KMS-11 (cell line): ENCODE measurements at regions not wholly inside any gene's neighbourhood (a gene's known extent, or its start where the extent isn't known, plus 50 kb on each side); places are given as distances from the start of the nearest gene placed in this dataset.

ENCODE experiments used
- H2AFZ ChIP-seq: fragments of 200-600 bp; sonication (generic); 2 replicates; pipeline ENCODE4 v1.6.1; 2016; ENCODE audit warnings: antibody characterized with exemption, mixed run types, low read depth
- H3K27ac ChIP-seq: fragments of 200-600 bp; sonication (generic); 2 replicates; pipeline ENCODE4 v1.6.1; 2016; ENCODE audit warnings: mild to moderate bottlenecking, mixed run types
- H3K27me3 ChIP-seq: fragments of 200-600 bp; sonication (generic); 2 replicates; pipeline ENCODE4 v1.6.1; 2017; ENCODE audit warnings: mild to moderate bottlenecking, low read depth, mixed run types, moderate library complexity; ENCODE audit not compliant: insufficient read depth
- H3K36me3 ChIP-seq: fragments of 200-600 bp; sonication (generic); 2 replicates; pipeline ENCODE4 v1.6.1; 2017; ENCODE audit warnings: mild to moderate bottlenecking, mixed run types; ENCODE audit not compliant: insufficient read depth
- H3K4me1 ChIP-seq: fragments of 200-600 bp; sonication (generic); 2 replicates; pipeline ENCODE4 v1.6.1; 2016; ENCODE audit warnings: mild to moderate bottlenecking, low read depth, mixed run types; ENCODE audit not compliant: poor library complexity, severe bottlenecking
- H3K4me2 ChIP-seq: fragments of 200-600 bp; sonication (generic); 2 replicates; pipeline ENCODE4 v1.7.0; 2016; ENCODE audit warnings: mild to moderate bottlenecking, mixed run types
- H3K4me3 ChIP-seq: fragments of 200-600 bp; sonication (generic); IDR thresholded peaks from 2 replicates; pipeline ENCODE4 v1.6.1; 2017; ENCODE audit warnings: low read depth, low read length, mixed read lengths; ENCODE audit not compliant: insufficient read depth
- H3K79me2 ChIP-seq: fragments of 200-600 bp; sonication (generic); 2 replicates; pipeline ENCODE4 v1.6.1; 2016; ENCODE audit warnings: low read depth, mixed run types; ENCODE audit not compliant: insufficient read depth
- H3K9ac ChIP-seq: fragments of 200-600 bp; sonication (generic); 2 replicates; pipeline ENCODE4 v1.6.1; 2016; ENCODE audit warnings: mild to moderate bottlenecking, mixed run types
- H4K20me1 ChIP-seq: fragments of 200-600 bp; sonication (generic); 2 replicates; pipeline ENCODE4 v1.6.1; 2016; ENCODE audit warnings: mild to moderate bottlenecking, mixed run types; ENCODE audit not compliant: insufficient read depth
- TF ChIP-seq, protein P1 (sequence below): fragments of 200-600 bp; sonication (generic); conservative IDR thresholded peaks from 2 replicates; pipeline ENCODE4 v1.6.1; 2017; ENCODE audit warnings: low read depth, mild to moderate bottlenecking, antibody characterized with exemption, low read length, moderate library complexity, mixed read lengths

DNA sequence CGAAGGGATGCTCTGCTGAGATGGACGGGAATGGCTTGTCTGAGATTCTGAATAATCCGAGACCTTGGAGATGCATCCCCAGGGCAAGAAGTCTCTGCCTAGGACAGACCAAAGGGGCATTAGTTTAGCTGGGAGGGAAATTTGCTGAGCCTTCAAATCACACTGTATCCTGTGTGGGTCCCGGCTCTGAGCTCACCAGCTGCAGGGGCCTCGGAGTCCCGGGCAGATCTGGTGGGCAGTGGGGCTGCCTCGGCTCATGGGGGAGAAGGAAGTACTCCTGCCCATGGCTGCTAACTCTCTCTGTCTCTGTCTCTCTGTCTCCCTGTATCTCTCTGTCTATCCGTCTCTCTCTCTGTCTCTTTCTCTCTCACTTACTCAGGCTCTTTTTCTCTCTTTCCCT is 522.4 kb downstream of the TBC1D22A start:
- H3K9ac ChIP-seq = no peak overlapping the region
- H3K4me3 ChIP-seq = no peak overlapping the region
- H3K36me3 ChIP-seq = no peaks in the 10 kb centered on the region
- H3K27ac ChIP-seq = no peak overlapping the region
- TF ChIP-seq, protein P1, sequence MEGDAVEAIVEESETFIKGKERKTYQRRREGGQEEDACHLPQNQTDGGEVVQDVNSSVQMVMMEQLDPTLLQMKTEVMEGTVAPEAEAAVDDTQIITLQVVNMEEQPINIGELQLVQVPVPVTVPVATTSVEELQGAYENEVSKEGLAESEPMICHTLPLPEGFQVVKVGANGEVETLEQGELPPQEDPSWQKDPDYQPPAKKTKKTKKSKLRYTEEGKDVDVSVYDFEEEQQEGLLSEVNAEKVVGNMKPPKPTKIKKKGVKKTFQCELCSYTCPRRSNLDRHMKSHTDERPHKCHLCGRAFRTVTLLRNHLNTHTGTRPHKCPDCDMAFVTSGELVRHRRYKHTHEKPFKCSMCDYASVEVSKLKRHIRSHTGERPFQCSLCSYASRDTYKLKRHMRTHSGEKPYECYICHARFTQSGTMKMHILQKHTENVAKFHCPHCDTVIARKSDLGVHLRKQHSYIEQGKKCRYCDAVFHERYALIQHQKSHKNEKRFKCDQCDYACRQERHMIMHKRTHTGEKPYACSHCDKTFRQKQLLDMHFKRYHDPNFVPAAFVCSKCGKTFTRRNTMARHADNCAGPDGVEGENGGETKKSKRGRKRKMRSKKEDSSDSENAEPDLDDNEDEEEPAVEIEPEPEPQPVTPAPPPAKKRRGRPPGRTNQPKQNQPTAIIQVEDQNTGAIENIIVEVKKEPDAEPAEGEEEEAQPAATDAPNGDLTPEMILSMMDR = no peak
- H3K4me2 ChIP-seq = no peak overlapping the region
- H4K20me1 ChIP-seq = no peaks in the 10 kb centered on the region
- no peaks in the 10 kb centered on the region; the same call in 1 of the 2 replicates for H3K27me3 ChIP-seq
- no peaks in the 10 kb centered on the region for H3K79me2 ChIP-seq
- no peaks in the 10 kb centered on the region for H3K4me1 ChIP-seq
- no peak overlapping the region for H2AFZ ChIP-seq

GRCh38 chr22:47284360-47284759 is 521.9 kb downstream of the TBC1D22A start:
- TF ChIP-seq, protein P1 = no peak
- Histone ChIP-seq H3K4me1 (no peaks in the 10 kb centered on the region), H3K4me3 (no peak overlapping the region), H3K4me2 (no peak overlapping the region), H3K79me2 (no peaks in the 10 kb centered on the region), H2AFZ (no peak overlapping the region), H4K20me1 (no peaks in the 10 kb centered on the region), H3K9ac (no peak overlapping the region), H3K36me3 (no peaks in the 10 kb centered on the region), H3K27ac (no peak overlapping the region), H3K27me3 (no peaks in the 10 kb centered on the region; the same call in 1 of the 2 replicates)

DNA sequence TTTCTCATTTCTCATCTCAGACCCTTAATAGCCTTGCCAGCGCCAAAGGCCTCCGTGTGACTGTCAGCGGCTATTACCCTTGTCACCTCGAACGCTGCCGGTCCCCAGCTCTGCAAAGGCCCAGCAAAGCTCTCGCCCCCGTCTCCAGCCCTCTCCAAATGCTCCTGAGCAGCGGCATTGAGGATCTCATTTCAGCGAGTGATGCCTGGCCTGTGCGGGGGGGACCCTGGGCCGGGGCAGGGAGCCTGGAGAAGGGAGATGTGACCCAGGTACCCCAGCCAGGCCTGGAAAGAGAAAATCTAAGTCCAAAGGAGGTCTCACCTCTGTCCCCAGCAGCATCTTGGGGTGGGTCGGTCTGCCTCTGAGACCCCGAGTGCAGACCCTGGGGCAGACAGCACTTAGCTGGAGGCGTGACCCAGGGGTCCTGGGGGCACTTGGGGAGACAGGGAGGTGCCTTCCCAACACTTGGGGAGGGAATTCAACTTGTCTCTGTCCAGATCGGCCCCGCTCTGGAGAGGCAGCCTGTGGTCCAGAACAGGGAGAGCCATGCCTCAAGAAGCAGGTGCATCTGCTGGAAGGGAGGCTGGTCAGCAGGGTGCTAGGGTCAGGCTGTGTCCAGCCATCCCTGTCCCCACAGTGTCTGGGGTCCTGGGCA is 521.3 kb downstream of the TBC1D22A start:
- Histone ChIP-seq H3K27me3 (no peaks in the 10 kb centered on the region; the same call in 1 of the 2 replicates), H3K9ac (no peak overlapping the region)

DNA sequence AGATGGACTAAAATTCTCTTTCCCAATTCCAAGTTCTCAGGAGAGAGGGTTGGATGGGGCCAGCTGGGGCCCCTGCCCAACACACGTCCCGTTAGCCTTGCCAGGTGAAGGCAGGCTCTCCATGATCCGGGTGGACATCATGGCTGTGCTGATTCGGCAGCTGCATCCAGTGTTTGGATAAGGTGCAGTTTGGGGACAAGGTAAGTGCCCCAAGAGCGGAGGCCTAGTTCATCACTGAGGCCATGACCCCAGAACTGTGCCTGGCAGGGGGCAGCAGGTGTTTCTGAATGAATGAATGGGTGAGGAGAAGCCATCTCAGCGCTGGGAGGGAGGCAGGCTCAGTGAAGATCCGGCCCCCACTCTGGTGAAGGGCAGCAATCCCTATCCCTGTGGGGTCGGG is 520.4 kb downstream of the TBC1D22A start:
- Histone ChIP-seq H2AFZ (no peak overlapping the region), H3K27me3 (no peaks in the 10 kb centered on the region; the same call in 1 of the 2 replicates), H3K4me2 (no peak overlapping the region), H3K4me1 (no peaks in the 10 kb centered on the region), H3K36me3 (no peaks in the 10 kb centered on the region), H3K27ac (no peak overlapping the region), H3K9ac (no peak overlapping the region), H4K20me1 (no peaks in the 10 kb centered on the region), H3K4me3 (no peak overlapping the region), H3K79me2 (no peaks in the 10 kb centered on the region)
- TF ChIP-seq, protein P1 = no peak

More for the DNA sequence above, 521.3 kb downstream of the TBC1D22A start:
- no peaks in the 10 kb centered on the region for H3K4me1 ChIP-seq
- no peak overlapping the region for H3K4me2 ChIP-seq
- H4K20me1 ChIP-seq = no peaks in the 10 kb centered on the region
- H2AFZ ChIP-seq = no peak overlapping the region
- H3K27ac ChIP-seq = no peak overlapping the region
- TF ChIP-seq, protein P1 = no peak
- no peaks in the 10 kb centered on the region for H3K79me2 ChIP-seq
- no peaks in the 10 kb centered on the region for H3K36me3 ChIP-seq
- H3K4me3 ChIP-seq = no peak overlapping the region
